ENCODE measurements at regions not wholly inside any gene's neighbourhood (a gene's known extent, or its start where the extent isn't known, plus 50 kb on each side); places are given as distances from the start of the nearest gene placed in this dataset.

GRCh38 chr11:22984045-22984444 lies 123.8 kb upstream of the CCDC179 start:
- DNase-seq (ENCODE audit: low read depth) = no peak
- no peak for TF ChIP-seq CTCF (conservative IDR thresholded peaks at IDR 0.05; ENCODE audit: low read depth, low read length)
- H3K4me3 ChIP-seq (ENCODE audit: low read length) = no peak overlapping the region

GRCh38 chr11:22989371-22989770 lies 129.1 kb upstream of the CCDC179 start:
- no peak for DNase-seq (ENCODE audit: low read depth)
- no peak for TF ChIP-seq CTCF (conservative IDR thresholded peaks at IDR 0.05; ENCODE audit: low read depth, low read length)
- no peak overlapping the region for H3K4me3 ChIP-seq (ENCODE audit: low read length)

- H3K4me3 ChIP-seq (ENCODE audit: low read length) = no peak overlapping the region
- TF ChIP-seq CTCF (conservative IDR thresholded peaks at IDR 0.05; ENCODE audit: low read depth, low read length) = no peak
- no peak for DNase-seq (ENCODE audit: low read depth)
Measured at GRCh38 chr11:22991196-22991595, 130.9 kb upstream of the CCDC179 start.

- no peak overlapping the region for H3K4me3 ChIP-seq (ENCODE audit: low read length)
- no peak for DNase-seq (ENCODE audit: low read depth)
- no peak for TF ChIP-seq CTCF (conservative IDR thresholded peaks at IDR 0.05; ENCODE audit: low read depth, low read length)
Measured at GRCh38 chr11:23006730-23007129, 146.5 kb upstream of the CCDC179 start.

- no peak for TF ChIP-seq CTCF (conservative IDR thresholded peaks at IDR 0.05; ENCODE audit: low read depth, low read length)
- DNase-seq (ENCODE audit: low read depth) = no peak
- H3K4me3 ChIP-seq (ENCODE audit: low read length) = no peak overlapping the region
Measured at GRCh38 chr11:23010790-23011335, 150.6 kb upstream of the CCDC179 start.

GRCh38 chr11:23012930-23013329 lies 152.7 kb upstream of the CCDC179 start:
- no peak for TF ChIP-seq CTCF (conservative IDR thresholded peaks at IDR 0.05; ENCODE audit: low read depth, low read length)
- no peak for DNase-seq (ENCODE audit: low read depth)
- no peak overlapping the region for H3K4me3 ChIP-seq (ENCODE audit: low read length)

GRCh38 chr11:23013509-23013908 lies 153.2 kb upstream of the CCDC179 start:
- no peak overlapping the region for H3K4me3 ChIP-seq (ENCODE audit: low read length)
- no peak for TF ChIP-seq CTCF (conservative IDR thresholded peaks at IDR 0.05; ENCODE audit: low read depth, low read length)
- no peak for DNase-seq (ENCODE audit: low read depth)

Data from retinal pigment epithelial cell (primary cell).